Nephron progenitor cell (in vitro differentiated cells): ENCODE measurements at regions not wholly inside any gene's neighbourhood (a gene's known extent, or its start where the extent isn't known, plus 50 kb on each side); places are given as distances from the start of the nearest gene placed in this dataset.

Experiments
- DNase-seq: peaks from one replicate; pipeline ENCODE4 v3.0.0; 2021
- H3K27ac Mint-ChIP-seq: 2 replicates; pipeline ENCODE4 v1.8.0; 2021; ENCODE audit warnings: mild to moderate bottlenecking, moderate library complexity, mixed read lengths
- H3K27me3 Mint-ChIP-seq: 2 replicates; pipeline ENCODE4 v1.8.0; 2021; ENCODE audit warnings: mild to moderate bottlenecking, low read depth, mixed read lengths; ENCODE audit not compliant: poor library complexity
- H3K36me3 Mint-ChIP-seq: 2 replicates; pipeline ENCODE4 v1.8.0; 2021; ENCODE audit warnings: low read depth, mixed read lengths
- H3K4me1 Mint-ChIP-seq: 2 replicates; pipeline ENCODE4 v1.8.0; 2021; ENCODE audit warnings: mixed read lengths
- H3K4me3 Mint-ChIP-seq: 2 replicates; pipeline ENCODE4 v1.8.0; 2021; ENCODE audit warnings: mild to moderate bottlenecking, moderate library complexity, mixed read lengths
- H3K9me3 Mint-ChIP-seq: 2 replicates; pipeline ENCODE4 v1.8.0; 2021; ENCODE audit warnings: mild to moderate bottlenecking, moderate library complexity, mixed read lengths
- TF ChIP-seq, protein P1 (sequence below): fragments of 200-600 bp; sonication (generic); IDR thresholded peaks from 2 replicates; pipeline ENCODE4 v1.5.0; 2021; ENCODE audit warnings: antibody characterized with exemption

DNA sequence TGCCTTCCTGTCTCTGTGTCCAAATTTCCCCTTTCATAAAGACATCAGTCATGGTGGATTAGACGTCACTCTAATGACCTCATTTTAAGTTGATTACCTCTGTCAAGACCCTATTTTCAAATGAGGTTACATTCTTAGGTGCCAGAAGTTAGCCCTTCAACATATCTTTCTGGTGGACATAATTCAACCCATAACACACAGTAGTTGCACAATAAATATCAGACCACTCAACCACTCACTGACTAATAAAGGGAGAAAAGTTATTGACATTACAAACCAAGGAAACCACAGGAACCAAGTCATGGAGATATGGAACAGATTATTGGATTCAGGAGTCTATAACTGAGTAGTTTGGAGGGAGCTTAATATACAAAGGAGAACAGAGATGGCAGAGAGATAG lies 377.4 kb upstream of the ACVR2A start:
- Mint-ChIP-seq H3K36me3 (no peaks in the 10 kb centered on the region), H3K9me3 (no peaks in the 10 kb centered on the region), H3K27ac (no peak overlapping the region), H3K27me3 (peaks cover 6% of the 10 kb centered on the region), H3K4me3 (no peak overlapping the region), H3K4me1 (peaks cover 28% of the 10 kb centered on the region)
- no peak for DNase-seq
- TF ChIP-seq, protein P1, sequence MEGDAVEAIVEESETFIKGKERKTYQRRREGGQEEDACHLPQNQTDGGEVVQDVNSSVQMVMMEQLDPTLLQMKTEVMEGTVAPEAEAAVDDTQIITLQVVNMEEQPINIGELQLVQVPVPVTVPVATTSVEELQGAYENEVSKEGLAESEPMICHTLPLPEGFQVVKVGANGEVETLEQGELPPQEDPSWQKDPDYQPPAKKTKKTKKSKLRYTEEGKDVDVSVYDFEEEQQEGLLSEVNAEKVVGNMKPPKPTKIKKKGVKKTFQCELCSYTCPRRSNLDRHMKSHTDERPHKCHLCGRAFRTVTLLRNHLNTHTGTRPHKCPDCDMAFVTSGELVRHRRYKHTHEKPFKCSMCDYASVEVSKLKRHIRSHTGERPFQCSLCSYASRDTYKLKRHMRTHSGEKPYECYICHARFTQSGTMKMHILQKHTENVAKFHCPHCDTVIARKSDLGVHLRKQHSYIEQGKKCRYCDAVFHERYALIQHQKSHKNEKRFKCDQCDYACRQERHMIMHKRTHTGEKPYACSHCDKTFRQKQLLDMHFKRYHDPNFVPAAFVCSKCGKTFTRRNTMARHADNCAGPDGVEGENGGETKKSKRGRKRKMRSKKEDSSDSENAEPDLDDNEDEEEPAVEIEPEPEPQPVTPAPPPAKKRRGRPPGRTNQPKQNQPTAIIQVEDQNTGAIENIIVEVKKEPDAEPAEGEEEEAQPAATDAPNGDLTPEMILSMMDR = no peak

DNA sequence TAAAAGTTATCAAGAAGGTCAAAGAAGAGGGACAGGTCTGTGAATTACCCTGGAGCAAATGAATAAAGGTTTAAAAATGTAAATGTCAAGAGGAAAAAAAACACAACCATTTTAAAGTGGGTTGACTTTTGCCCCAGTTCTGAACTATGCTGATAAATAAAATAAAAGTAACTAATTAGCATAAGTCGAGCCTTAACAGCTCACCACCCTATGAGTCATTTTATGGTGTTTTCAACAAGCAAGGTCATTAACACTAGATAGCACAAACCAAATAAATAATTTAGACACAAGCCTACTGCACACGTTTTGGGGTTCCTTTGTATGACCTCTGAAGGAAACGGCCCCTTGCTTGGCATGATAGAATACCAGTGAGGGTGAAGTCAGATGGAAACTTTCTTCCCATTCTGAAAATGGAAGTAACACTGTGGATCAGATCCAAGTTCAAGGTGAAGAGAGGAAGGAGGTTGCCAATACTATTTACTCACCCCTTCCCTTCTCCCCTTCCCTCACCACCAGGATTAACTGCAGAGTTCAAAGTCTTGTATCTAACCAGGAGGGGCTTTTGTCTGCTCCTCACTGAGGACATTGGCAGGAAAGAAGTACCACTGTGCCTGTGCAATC lies 380.0 kb upstream of the ACVR2A start:
- TF ChIP-seq, protein P1 = no peak

DNA sequence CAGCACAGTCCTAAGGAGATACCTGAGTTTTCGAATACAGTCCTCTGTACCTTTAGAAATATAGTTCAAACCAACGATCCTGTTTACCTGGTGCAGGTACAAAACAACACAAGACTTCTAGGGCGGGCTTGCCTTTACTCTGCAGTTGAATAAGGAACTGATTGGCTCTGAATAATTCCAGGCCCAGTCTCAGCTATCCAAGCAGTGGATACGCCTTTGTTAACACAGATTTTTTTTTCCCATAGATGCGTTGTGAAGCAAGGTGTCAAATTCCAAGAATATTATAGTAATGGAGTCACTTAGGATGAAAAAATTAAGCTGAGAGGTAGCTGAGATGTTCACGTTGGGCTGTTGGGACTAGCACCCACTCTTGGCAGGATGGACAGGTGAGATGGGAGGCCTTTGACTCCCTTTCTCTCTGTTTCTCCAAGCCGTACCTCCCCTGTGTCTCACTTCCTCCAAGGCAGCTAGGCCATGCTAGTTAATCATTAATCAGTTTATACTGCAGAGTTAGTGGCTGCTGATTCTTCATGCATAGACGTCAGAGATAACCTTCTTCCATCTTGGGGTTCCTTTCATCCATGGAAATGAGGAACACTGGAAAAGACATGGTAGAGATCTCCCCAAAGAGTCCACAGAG lies 380.8 kb upstream of the ACVR2A start:
- TF ChIP-seq, protein P1 = no peak
- no peaks in the 10 kb centered on the region for H3K36me3 Mint-ChIP-seq

More for the DNA sequence above, 380.0 kb upstream of the ACVR2A start:
- H3K36me3 Mint-ChIP-seq = no peaks in the 10 kb centered on the region
- H3K27me3 Mint-ChIP-seq = peaks cover 11% of the 10 kb centered on the region
- no peak overlapping the region for H3K4me3 Mint-ChIP-seq
- no peak for DNase-seq
- peaks cover 19% of the 10 kb centered on the region for H3K4me1 Mint-ChIP-seq
- no peaks in the 10 kb centered on the region for H3K9me3 Mint-ChIP-seq
- no peak overlapping the region for H3K27ac Mint-ChIP-seq

DNA sequence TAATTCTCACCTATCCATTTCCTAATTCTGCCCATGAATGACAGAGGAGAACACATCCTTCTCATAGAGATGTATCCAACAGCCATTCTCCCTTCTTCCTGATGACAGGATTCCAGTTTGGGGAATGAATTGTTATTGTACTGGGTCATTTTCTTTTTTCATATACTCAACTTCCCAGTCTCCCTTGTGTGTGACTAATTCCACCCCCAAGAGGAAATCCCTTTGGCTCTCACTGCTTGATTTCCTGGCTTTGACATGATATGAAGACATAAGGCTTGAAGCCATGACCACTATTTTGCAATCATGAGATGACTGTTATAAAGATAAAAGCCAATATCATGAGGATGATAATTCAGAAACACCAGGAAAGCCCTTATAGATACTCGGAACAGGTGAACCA lies 384.7 kb upstream of the ACVR2A start:
- no peaks in the 10 kb centered on the region for H3K36me3 Mint-ChIP-seq
- no peak for DNase-seq
- peaks cover 5% of the 10 kb centered on the region for H3K27me3 Mint-ChIP-seq
- H3K4me3 Mint-ChIP-seq = no peak overlapping the region
- H3K9me3 Mint-ChIP-seq = no peaks in the 10 kb centered on the region
- TF ChIP-seq, protein P1 = no peak
- no peak overlapping the region for H3K27ac Mint-ChIP-seq
- H3K4me1 Mint-ChIP-seq = peaks cover 12% of the 10 kb centered on the region

More for the DNA sequence above, 380.8 kb upstream of the ACVR2A start:
- DNase-seq = no peak
- Mint-ChIP-seq H3K9me3 (no peaks in the 10 kb centered on the region), H3K4me3 (no peak overlapping the region), H3K27me3 (peaks cover 11% of the 10 kb centered on the region), H3K4me1 (peaks cover 10% of the 10 kb centered on the region), H3K27ac (no peak overlapping the region)

DNA sequence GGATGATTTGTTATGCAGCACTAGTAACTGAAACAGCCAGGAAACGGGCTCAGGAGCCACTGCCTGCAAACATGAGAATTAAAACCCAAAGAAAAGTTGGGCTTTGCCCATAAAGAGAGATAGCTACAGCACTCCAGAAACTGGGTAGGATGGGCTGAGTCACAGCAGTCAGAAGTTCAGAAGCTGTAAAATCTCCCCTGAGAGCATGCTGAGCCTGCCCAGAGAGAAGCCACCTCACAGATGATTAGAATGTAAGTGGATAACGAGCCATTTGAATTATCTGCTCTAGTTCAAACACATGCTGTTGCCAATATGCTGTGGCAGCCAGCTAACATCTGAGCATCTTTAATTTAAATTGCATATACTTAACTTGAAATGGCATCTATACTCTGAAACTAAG lies 388.1 kb upstream of the ACVR2A start:
- Mint-ChIP-seq H3K27me3 (peaks cover 9% of the 10 kb centered on the region), H3K4me1 (peaks cover 8% of the 10 kb centered on the region), H3K9me3 (no peaks in the 10 kb centered on the region), H3K36me3 (no peaks in the 10 kb centered on the region), H3K4me3 (no peak overlapping the region), H3K27ac (no peak overlapping the region)
- TF ChIP-seq, protein P1 = no peak
- DNase-seq = no peak
